ACHN (cell line): ENCODE measurements at regions not wholly inside any gene's neighbourhood (a gene's known extent, or its start where the extent isn't known, plus 50 kb on each side); places are given as distances from the start of the nearest gene placed in this dataset.
"Not testable (repeated sequence)": the region's sequence is repeated elsewhere in the genome, so short reads cannot be mapped to it uniquely, and the experiment has no call there.

Experiments used
- DNase-seq: peaks from one replicate; pipeline ENCODE4 v3.0.0-alpha.2; 2015
- in situ Hi-C: cut with HindIII; loops from 2 replicates; pipeline ENCODE4 v1.10.0; 2017; ENCODE audit warnings: low sequenced_read_pairs, low pct_ligation_motif_present, low pct_unique_long_range_greater_than_20kb

DNA sequence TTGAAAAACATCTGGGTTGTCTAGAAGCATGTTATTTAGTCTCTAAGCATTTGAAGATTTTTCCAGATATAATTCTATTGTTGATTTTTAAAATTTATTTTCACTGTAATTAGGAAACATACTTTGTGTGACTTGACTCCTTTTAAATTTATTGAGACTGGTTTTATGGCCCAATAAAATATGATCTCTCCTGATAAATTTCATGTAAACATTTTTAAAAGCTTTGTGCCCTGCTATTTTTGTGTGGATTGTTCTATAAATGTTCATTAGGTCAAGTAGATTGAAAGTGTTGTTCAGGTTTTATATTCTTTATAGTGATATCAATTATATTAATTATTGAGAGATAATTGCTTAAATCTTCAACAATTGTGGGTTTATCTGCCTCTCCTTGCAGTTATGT is 105.4 kb downstream of the RFX6 start:
- in situ Hi-C loops = no loop called here
- no peak for DNase-seq

DNA sequence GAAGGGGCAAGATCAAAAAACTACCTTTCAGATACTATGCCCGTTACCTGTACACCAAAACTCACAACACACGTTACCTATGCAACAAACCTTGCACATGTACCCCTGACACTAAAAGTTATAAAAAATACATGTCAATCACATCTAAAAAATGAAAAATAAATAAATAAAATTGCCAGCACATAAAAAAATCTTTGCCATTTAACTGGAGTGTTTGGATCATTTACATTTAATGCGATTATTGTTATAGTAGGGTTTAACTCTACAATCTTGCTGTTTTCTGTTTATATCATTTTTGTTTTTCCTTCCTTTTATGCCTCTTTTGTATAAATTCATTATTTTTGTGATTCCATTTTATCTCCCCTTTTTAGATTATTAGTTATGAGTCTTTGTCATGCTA is 106.3 kb downstream of the RFX6 start:
- no peak for DNase-seq
- in situ Hi-C loops = no loop called here

DNA sequence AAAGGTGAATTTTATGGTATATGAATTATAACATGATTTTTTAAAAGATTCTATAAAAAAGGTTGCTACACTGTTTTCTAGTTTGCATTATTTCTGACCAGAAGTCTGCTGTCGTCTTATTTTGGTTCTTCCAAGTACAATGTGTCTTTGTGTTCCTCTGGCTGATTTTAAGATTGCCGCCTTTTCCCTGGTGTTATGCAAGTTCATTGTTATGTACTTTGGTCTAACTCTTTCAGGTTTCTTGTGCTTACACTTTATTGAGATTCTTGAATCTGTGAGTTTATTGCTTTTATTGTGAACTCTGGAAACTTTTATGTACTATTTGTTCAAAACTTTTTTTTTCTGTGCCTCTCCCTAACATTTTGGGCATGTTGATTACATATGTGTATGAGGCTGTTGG is 109.8 kb downstream of the RFX6 start:
- in situ Hi-C loops = no loop called here
- DNase-seq = no peak

DNA sequence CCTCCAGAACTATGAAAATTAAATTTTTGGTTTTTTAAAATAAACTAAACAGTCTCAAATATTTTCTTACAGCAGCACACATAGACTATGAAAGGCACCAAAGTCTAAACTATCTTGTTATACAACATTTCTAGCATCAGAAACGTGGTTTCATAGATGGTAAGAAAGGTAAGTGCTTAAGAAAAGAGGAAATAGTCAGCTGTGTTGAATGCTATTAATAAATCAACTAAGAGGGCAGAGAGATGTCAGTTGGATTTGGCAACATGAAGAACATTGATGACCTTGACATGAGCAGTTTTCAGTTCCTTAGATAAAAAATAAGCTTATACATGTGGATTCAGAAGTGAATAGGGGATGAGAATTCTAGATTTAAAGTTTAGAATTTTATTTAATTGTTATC is 113.6 kb downstream of the RFX6 start:
- in situ Hi-C loops = no loop called here

DNA sequence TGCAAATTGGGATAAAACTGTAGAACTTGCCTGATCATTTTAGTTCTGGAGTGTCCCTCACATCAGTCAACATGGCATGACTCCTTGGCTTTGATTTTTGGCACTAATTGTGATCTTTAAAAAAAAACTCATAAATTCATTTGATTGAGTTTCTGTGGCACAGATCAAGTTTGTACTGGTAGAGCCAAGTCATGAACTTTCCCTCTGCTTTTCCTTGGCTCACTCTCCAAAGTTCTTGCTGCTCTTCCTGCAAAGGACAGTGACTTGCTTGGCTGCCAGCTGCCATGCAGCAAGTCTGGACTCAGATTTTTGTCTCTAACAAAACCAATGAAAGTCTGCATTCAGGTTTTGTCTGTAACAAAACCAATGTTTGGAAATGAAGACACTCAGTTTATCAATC is 115.5 kb downstream of the RFX6 start:
- in situ Hi-C loops = no loop called here
- no peak for DNase-seq

More for the DNA sequence above, 113.6 kb downstream of the RFX6 start:
- no peak for DNase-seq

DNA sequence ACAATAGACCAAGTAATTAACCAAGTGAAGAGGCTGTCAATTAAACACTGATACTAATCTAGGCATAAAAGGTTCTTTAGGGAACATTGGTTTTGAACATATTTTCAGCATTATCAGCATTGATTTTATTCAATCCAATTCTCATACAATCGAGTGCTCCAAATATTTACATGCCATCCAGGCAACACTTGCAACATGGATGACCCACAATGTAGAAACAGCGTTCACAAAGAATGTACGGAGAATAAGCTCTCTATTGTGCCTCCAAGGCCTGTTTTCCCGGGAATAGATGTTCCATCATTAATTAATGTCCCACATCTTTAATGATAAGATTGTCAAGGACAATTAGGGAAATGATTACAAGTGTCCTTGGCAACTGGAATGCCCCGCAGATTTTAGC is 117.4 kb downstream of the RFX6 start:
- in situ Hi-C loops = no loop called here
- DNase-seq = no peak

DNA sequence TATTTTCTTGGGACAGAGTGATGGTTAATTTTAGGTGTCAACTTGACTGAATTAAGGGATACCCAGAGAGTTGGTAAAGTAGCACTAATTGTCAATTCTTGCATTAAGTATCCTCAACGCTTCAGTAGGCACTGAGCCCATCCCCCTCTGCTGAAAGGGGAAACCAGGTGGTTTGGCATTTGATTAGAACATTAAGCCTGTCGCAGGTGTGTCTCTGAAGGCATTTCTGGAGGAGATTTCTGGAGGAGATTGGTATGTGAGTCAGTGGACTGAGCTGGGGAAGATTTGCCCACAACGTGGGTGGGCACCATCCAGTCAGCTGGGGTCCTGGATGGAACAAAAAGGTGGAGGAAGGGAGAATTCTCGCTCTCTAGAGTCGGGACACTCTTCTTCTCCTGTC is 119.8 kb downstream of the RFX6 start:
- in situ Hi-C loops = no loop called here
- DNase-seq = no peak

DNA sequence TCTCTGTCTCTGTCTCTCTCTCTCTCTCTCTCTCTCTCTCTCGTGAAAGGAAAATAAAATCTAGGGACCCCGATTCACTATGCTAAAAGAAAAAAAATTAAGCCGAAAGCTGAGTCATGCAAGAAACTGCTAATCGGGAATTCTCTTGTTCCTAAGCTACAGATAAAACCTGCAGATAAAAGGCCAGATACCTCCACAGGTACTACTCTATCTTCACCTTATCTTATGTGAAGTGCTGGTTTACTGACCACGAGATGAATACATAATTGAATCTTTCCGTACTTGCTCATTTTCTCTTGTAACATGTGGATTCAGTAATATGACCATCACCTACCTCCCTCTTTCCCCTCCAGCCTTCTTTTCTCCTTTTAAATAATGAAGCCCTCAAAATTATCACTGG is 120.5 kb downstream of the RFX6 start:
- no peak for DNase-seq
- in situ Hi-C loops = no loop called here

DNA sequence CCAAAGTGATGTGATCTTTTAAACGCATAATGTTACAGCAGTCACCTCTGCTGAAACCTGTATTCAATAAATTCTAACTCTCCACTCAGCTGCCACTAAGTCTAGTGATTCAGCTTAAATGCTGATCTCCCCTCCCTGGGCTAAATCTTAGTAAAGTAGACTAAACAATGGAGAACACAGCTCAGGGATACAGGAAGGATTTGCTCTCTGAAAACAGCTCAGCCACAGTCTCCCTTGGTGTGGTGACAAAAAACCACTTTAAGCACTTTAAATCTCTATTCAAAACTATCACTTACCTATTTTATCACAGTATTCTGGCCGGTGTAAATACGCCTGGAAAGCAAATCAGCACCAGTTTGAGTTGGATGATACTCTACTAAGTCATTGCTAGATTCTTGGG is 130.6 kb downstream of the RFX6 start:
- in situ Hi-C loops = no loop called here
- no peak for DNase-seq

DNA sequence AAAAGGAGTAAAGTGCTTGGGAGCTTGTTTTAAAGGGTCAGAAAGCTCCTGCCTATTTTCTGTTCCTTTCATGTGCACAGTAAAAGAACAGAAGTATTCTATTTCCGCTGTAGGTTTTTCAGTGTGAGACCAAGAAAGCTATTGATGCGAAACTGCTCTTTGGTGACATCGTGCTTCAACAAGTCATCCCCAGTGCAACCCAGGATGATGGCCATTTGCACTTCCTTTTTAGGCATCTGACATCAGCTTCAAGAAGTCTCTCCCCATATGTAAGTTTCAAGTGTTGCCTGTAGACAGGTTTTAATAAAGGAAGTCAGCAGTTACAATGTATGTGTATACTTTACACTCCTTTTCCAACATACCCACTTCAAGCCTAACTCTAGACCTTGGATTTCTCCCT is 131.6 kb downstream of the RFX6 start:
- in situ Hi-C loops = no loop called here
- DNase-seq = no peak

DNA sequence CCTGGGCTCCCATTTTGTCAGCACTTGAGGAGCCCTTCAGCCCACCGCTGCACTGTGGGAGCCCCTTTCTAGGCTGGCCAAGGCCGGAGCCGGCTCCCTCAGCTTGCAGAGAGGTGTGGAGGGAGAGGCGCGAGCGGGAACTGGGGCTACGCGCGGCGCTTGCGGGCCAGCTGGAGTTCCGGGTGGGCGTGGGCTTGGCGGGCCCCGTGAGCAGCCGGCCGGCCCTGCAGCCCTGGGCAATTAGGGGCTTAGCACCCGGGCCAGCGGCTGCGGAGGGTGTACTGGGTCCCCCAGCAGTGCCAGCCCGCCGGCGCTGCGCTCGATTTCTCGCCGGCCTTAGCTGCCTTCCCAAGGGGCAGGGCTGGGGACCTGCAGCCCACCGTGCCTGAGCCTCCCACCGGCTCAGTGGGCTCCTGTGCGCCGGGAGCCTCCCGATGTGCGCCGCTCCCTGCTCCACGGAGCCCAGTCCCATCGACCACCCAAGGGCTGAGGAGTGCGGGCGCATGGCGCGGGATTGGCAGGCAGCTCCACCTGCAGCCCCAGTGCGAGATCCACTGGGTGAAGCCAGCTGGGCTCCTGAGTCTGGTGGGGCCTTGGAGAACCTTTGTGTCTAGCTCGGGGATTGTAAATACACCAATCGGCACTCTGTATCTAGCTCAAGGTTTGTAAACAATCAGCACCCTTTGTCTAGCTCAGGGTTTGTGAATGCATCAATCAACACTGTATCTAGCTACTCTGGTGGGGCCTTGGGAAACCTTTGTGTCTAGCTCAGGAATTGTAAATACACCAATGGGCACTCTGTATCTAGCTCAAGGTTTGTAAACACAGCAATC is 137.8 kb downstream of the RFX6 start:
- DNase-seq, in situ Hi-C loops: not testable (repeated sequence)

DNA sequence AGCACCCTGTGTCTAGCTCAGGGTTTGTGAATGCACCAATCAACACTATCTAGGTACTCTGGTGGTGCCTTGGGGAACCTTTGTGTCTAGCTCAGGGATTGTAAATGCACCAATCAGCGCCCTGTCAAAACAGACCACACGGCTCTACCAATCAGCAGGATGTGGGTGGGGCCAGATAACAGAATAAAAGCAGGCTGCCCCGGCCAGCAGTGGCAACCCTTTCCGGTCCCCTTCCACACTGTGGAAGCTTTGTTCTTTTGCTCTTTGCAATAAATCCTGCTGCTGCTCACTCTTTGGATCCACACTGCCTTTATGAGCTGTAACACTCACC is 138.4 kb downstream of the RFX6 start:
- DNase-seq, in situ Hi-C loops: not testable (repeated sequence)

DNA sequence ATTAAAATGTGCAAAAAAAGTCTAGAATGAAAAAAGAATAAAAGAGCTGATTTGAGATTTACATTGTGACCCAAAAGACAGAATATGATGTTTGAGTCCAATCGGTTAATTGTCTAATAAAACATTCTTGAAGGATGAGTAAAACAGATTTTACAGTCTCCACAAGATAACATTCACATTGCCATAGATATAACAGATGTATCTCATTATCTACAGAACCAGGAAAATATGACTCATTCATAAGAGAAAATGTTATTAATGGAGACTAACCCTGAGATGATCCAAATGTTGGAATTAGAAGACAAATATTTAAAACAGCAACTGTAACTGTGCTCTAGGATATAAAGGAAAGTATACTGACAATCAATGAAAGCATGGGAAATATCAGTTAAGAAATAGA is 141.7 kb downstream of the RFX6 start:
- in situ Hi-C loops = no loop called here
- no peak for DNase-seq

DNA sequence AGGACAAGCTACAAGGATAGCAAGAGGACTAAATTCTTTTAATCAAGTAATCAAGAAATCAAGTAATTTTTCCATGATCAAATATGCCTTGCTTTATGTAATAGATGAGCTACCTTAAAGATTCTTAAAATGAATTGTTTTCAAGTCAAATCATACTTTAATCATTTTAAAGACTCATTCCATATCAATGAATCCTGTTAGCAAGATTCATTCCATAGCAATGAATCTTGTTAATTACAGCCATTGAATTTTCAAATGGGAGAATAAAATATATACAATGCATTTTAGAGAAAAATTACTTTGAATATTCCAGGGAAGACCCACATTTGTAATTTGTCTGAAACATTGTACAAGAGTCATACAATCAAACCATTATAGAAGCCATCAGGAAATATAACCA is 145.7 kb downstream of the RFX6 start:
- DNase-seq = no peak
- in situ Hi-C loops = no loop called here

DNA sequence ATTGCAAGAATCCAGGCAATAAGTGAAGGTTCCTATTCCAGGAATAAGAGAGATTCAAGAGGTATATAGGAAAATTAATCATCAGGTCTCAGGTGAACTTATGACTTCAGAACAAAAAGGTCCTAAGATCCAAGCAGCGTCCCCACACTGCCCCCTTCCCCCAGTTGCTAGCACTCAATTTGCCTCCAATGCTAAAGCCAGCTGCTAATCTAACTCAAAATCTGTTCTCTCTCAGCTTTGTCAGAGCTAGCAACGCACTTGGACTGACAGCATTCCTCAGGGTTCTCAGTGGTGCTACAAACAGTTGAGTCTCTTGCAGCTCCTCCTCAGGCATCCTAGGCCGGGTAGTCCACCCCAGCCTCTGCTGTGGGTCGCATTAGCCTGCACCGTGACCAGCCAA is 148.3 kb downstream of the RFX6 start:
- in situ Hi-C loops = no loop called here
- DNase-seq = no peak

DNA sequence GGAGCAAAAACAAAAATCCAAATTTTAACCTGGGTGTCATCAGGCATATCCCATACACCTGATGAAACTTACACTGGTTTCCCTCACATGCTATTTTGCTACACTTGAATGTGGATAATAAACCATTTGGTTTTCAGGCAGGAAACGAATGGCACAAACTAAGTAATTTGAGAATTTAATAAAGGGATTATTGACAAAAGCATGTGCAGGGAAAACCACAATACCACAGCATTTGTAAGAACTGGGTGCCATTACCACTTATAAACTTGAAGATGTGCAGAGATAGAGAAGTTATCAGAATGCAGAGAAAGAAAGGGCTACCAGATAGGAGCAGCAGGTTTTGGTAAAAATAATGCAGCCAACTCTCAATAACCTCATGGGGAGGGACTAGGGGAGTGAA is 151.2 kb downstream of the RFX6 start:
- DNase-seq = no peak
- in situ Hi-C loops = no loop called here

DNA sequence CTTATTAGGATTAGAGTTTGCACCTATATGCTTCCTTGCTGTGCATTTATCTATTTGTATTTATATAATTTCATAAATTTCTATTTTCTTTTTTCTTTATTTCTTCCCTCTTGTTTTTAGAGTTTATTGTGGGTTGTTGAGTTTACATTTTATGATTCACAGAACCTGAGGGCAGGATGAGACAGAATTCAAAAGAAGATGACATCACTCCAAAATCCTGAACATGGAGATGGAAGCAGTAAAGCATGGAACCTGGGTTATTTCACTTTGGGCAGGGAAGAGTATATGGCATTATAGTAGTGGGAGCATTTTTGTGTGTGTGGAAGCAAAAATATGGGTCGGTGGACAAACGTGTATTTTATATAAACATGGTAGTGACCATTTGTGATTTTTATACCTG is 157.5 kb downstream of the RFX6 start:
- in situ Hi-C loops = no loop called here

DNA sequence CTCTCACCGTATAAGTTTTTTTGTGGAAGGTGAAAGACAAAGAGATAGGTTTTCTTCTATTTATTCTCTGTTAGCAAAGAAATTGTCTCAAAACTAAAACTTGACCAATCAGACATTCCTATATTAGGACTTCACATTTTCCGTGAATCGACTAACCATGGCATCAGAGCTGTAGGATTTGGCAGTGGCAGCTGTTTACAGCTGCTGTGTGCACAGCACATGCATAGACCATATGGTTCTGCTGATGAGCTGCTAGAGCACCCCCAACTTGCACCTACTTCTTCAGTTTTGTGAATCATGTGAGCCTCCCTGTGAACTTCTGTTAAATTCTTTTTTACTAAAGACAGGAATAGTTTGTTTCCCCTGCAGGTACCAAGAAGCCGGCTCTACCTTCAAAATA is 157.9 kb downstream of the RFX6 start:
- in situ Hi-C loops = no loop called here

More for the DNA sequence above, 157.5 kb downstream of the RFX6 start:
- DNase-seq = no peak

DNA sequence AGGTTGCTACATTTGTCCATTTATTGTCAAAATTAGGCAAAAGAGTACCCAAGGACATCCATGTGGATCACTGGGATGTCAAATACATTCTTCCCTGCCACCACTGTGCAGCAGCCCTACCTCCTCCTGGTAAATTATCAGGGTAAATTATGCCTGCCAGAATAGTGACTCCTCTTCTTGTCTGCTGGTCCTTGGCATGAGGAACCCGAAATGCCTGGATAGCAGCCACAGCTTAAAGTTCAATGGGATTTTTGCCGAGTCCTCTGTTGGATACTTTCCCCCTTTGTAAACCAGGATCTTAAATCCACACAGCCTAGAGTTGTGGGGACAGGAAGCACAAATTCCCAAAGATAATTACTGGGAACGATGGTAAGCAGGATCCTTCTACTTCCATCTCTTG is 173.3 kb downstream of the RFX6 start:
- in situ Hi-C loops = no loop called here
- no peak for DNase-seq

More for the DNA sequence above, 157.9 kb downstream of the RFX6 start:
- DNase-seq = no peak

DNA sequence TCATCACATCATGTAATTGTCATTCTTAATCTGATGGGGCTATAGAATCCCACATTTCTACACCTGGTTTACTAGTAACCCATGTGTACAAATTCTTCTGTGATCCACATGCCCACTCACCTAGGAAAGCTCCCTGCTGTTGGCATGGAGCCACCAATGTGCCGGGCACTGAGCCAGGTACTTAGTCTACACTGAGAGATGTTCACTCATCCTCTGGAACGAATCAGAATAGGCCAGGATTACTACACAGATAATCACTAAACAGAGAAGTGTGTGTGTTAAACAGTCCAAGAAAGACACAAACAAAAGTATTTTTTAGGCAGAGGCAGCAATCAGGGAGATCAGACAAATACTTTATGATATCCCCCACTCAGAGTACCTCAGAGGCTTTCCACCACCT is 193.2 kb upstream of the VGLL2 start:
- DNase-seq = no peak
- in situ Hi-C loops = no loop called here

DNA sequence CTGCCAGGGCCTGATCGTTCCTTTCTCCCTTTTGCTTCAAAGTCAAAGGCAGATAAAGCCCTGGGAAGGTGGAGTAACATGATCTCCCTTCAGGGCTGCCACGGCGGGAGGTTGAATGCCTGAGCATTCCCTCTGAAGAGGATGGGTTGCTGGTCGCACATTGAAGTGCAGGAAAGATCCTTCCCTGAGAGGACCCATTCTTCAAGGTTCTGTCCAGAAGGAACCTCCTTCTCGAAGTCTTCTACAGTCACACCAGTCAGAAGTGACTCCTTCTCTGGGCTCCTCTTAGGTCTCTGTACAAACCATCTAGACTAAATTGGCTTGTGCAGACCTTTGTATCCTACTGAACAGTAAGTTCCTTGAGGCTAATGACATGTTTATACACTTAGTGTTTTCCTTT is 192.6 kb upstream of the VGLL2 start:
- DNase-seq = no peak
- in situ Hi-C loops = no loop called here
